ENCODE measurements at regions not wholly inside any gene's neighbourhood (a gene's known extent, or its start where the extent isn't known, plus 50 kb on each side); places are given as distances from the start of the nearest gene placed in this dataset.

GRCh38 chr3:139286825-139287224, 57.0 kb upstream of the MRPS22 start:
- no peak for TF ChIP-seq CTCF (IDR thresholded peaks at IDR 0.05)
- no peak for TF ChIP-seq POLR2A (IDR thresholded peaks at IDR 0.05)
- intact Hi-C loops (cut with DNase I; ENCODE audit: low total_unique reads) = no loop called here
- DNase-seq = no peak
- Histone ChIP-seq H3K36me3 (ENCODE audit: low read depth, missing control alignments) (no peaks in the 10 kb centered on the region), H3K4me1 (no peaks in the 10 kb centered on the region), H3K27ac (no peak overlapping the region), H3K27me3 (no peaks in the 10 kb centered on the region), H3K4me3 (no peak overlapping the region), H3K9me3 (no peaks in the 10 kb centered on the region)
- WGBS, 2 donors = 64 to 71% methylated on average over 7 of the region's 7 CpGs

GRCh38 chr3:139287557-139287956, 56.3 kb upstream of the MRPS22 start:
- TF ChIP-seq CTCF (IDR thresholded peaks at IDR 0.05) = no peak
- TF ChIP-seq POLR2A (IDR thresholded peaks at IDR 0.05) = no peak
- H3K4me3 ChIP-seq = no peak overlapping the region
- H3K27me3 ChIP-seq = no peaks in the 10 kb centered on the region
- H3K27ac ChIP-seq = no peak overlapping the region
- WGBS, 2 donors = 88 to 94% methylated on average over 3 to 4 of the region's 4 CpGs
- H3K4me1 ChIP-seq = no peaks in the 10 kb centered on the region
- intact Hi-C loops (cut with DNase I; ENCODE audit: low total_unique reads) = no loop called here
- DNase-seq = no peak
- no peaks in the 10 kb centered on the region for H3K36me3 ChIP-seq (ENCODE audit: low read depth, missing control alignments)
- no peaks in the 10 kb centered on the region for H3K9me3 ChIP-seq

GRCh38 chr3:139288266-139288821, 55.5 kb upstream of the MRPS22 start:
- Histone ChIP-seq H3K27me3 (no peaks in the 10 kb centered on the region), H3K36me3 (ENCODE audit: low read depth, missing control alignments) (no peaks in the 10 kb centered on the region), H3K9me3 (no peaks in the 10 kb centered on the region), H3K4me1 (no peaks in the 10 kb centered on the region), H3K4me3 (no peak overlapping the region), H3K27ac (no peak overlapping the region)
- intact Hi-C loops (cut with DNase I; ENCODE audit: low total_unique reads) = no loop called here
- 43 to 57% methylated on average over 7 to 8 of the region's 8 CpGs for WGBS, 2 donors
- TF ChIP-seq POLR2A (IDR thresholded peaks at IDR 0.05) = no peak
- no peak for TF ChIP-seq CTCF (IDR thresholded peaks at IDR 0.05)
- peak; percentile 33 for DNase-seq

- Histone ChIP-seq H3K27me3 (no peaks in the 10 kb centered on the region), H3K9me3 (no peaks in the 10 kb centered on the region), H3K4me1 (no peaks in the 10 kb centered on the region), H3K27ac (no peak overlapping the region), H3K4me3 (no peak overlapping the region), H3K36me3 (ENCODE audit: low read depth, missing control alignments) (no peaks in the 10 kb centered on the region)
- intact Hi-C loops (cut with DNase I; ENCODE audit: low total_unique reads) = no loop called here
- DNase-seq = no peak
- 75 to 92% methylated on average over 6 of the region's 6 CpGs for WGBS, 2 donors
- TF ChIP-seq CTCF (IDR thresholded peaks at IDR 0.05) (no peak), POLR2A (IDR thresholded peaks at IDR 0.05) (no peak)
Measured at GRCh38 chr3:139289860-139290524, 53.8 kb upstream of the MRPS22 start.
